SJCRH30 (cell line): ENCODE measurements at regions not wholly inside any gene's neighbourhood (a gene's known extent, or its start where the extent isn't known, plus 50 kb on each side); places are given as distances from the start of the nearest gene placed in this dataset.
A peak's percentile ranks its signal among the peaks of the same experiment; 100 is the strongest.
"Not testable (repeated sequence)": the region's sequence is repeated elsewhere in the genome, so short reads cannot be mapped to it uniquely, and the experiment has no call there.

ENCODE experiments used
- DNase-seq, 2 experiments: peaks; one replicate each; pipeline ENCODE4 v3.0.0-alpha.2; 2015 to 2020
- H3K27ac ChIP-seq: fragments of 250-450 bp; sonication (Bioruptor Pico); 2 replicates; pipeline ENCODE4 v1.5.1; 2020; ENCODE audit warnings: mild to moderate bottlenecking, moderate library complexity
- H3K27me3 ChIP-seq: fragments of 250-450 bp; sonication (Bioruptor Pico); 2 replicates; pipeline ENCODE4 v1.5.1; 2020; ENCODE audit warnings: mild to moderate bottlenecking, moderate library complexity
- H3K36me3 ChIP-seq: fragments of 250-450 bp; sonication (Bioruptor Pico); 2 replicates; pipeline ENCODE4 v1.5.1; 2020; ENCODE audit warnings: mild to moderate bottlenecking, moderate library complexity
- H3K4me1 ChIP-seq: fragments of 250-450 bp; sonication (Bioruptor Pico); 2 replicates; pipeline ENCODE4 v1.5.1; 2020; ENCODE audit warnings: mild to moderate bottlenecking, moderate library complexity
- H3K4me3 ChIP-seq: fragments of 250-450 bp; sonication (Bioruptor Pico); 2 replicates; pipeline ENCODE4 v1.5.1; 2020; ENCODE audit warnings: mild to moderate bottlenecking, moderate library complexity
- H3K9me3 ChIP-seq: fragments of 250-450 bp; sonication (Bioruptor Pico); replicated peaks from 2 replicates; pipeline ENCODE4 v1.5.1; 2020; ENCODE audit warnings: mild to moderate bottlenecking, moderate library complexity

GRCh38 chr22:25389541-25389919 is 170.1 kb downstream of the CRYBB2 start:
- Histone ChIP-seq H3K4me1 (peaks cover 10% of the 10 kb centered on the region), H3K27ac (no peak overlapping the region), H3K27me3 (no peaks in the 10 kb centered on the region), H3K36me3 (peaks cover 5% of the 10 kb centered on the region), H3K9me3 (no peaks in the 10 kb centered on the region), H3K4me3 (no peak overlapping the region)
- DNase-seq, result no peak

- no peaks in the 10 kb centered on the region for H3K9me3 ChIP-seq
- H3K27ac ChIP-seq, result no peak overlapping the region
- H3K27me3 ChIP-seq, result no peaks in the 10 kb centered on the region
- peaks cover 8% of the 10 kb centered on the region for H3K36me3 ChIP-seq
- DNase-seq, result no peak
- peaks cover 13% of the 10 kb centered on the region for H3K4me1 ChIP-seq
- H3K4me3 ChIP-seq, result no peak overlapping the region
Measured at GRCh38 chr22:25390297-25391240, 171.1 kb downstream of the CRYBB2 start.

DNA sequence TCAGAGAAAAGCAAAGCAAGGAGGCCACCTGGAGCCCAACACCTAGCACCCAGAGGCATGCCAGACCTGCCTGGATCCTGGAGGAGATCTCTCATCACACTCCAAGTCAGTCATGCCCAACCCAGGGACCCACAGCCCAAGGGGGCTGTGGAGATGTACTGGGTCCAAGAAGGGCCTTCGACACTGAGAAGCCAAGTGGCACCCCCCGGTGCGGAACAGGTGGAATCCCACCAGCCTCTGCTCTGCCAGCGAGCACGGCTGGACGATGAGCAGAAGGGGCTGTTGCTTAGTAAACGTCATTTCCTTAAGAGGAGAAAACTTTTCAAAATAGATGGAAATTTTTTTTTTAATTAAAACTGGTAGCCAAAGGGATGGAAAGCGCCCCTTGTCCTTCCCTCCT is 171.9 kb upstream of the GRK3 start:
- DNase-seq, result no peak
- H3K36me3 ChIP-seq, result peaks cover 13% of the 10 kb centered on the region
- H3K27me3 ChIP-seq, result no peaks in the 10 kb centered on the region
- H3K9me3 ChIP-seq, result no peaks in the 10 kb centered on the region
- H3K4me1 ChIP-seq, result peaks cover 18% of the 10 kb centered on the region
- no peak overlapping the region for H3K4me3 ChIP-seq
- H3K27ac ChIP-seq, result no peak overlapping the region

- DNase-seq, result peak in 1 of 2 experiments; percentile 42
- Histone ChIP-seq H3K27me3 (no peaks in the 10 kb centered on the region), H3K9me3 (no peaks in the 10 kb centered on the region), H3K36me3 (peaks cover 9% of the 10 kb centered on the region), H3K4me1 (peaks cover 20% of the 10 kb centered on the region), H3K4me3 (no peak overlapping the region), H3K27ac (no peak overlapping the region)
Measured at GRCh38 chr22:25393121-25393805, 171.2 kb upstream of the GRK3 start.

- Histone ChIP-seq H3K4me1 (peaks cover 26% of the 10 kb centered on the region), H3K27ac (no peak overlapping the region), H3K9me3 (no peaks in the 10 kb centered on the region), H3K27me3 (no peaks in the 10 kb centered on the region), H3K36me3 (peaks cover 9% of the 10 kb centered on the region; the same call in 1 of the 2 replicates), H3K4me3 (no peak overlapping the region)
- no peak for DNase-seq
Measured at GRCh38 chr22:25395468-25395867, 169.0 kb upstream of the GRK3 start.

- peaks cover 28% of the 10 kb centered on the region for H3K4me1 ChIP-seq
- no peaks in the 10 kb centered on the region for H3K9me3 ChIP-seq
- peak; percentile 37 to 63 for DNase-seq
- no peaks in the 10 kb centered on the region for H3K27me3 ChIP-seq
- no peak overlapping the region for H3K4me3 ChIP-seq
- H3K36me3 ChIP-seq, result peaks cover 9% of the 10 kb centered on the region; the same call in 1 of the 2 replicates
- H3K27ac ChIP-seq, result no peak overlapping the region
Measured at GRCh38 chr22:25395915-25396314, 168.6 kb upstream of the GRK3 start.

DNA sequence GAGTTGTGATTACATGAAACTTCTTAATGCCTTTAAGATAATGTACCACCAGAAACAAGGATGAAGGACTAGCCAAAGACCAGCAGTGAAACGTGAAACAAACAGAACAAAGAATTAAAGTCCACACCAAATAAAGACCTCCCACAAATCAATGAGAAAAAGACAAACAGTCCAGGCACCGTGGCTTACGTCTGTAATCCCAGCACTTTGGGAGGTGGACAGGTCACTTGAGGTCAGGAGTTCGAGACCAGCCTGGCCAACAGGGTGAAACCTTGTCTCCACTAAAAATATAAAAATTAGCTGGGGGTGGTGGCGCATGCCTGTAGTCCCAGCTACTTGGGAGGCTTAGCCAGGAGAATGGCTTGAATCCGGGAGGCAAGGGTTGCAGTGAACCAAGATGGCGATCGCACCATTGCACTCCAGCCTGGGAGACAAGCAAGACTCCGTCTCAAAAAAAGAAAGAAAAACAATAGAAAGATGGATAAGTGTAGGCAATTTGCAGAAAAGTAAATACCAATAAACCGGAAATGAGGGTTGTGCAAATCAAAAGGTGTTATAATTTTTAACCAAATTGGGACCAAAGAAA is 167.8 kb upstream of the GRK3 start:
- H3K27me3 ChIP-seq, result no peaks in the 10 kb centered on the region
- no peak overlapping the region for H3K27ac ChIP-seq
- no peaks in the 10 kb centered on the region for H3K9me3 ChIP-seq
- H3K4me3 ChIP-seq, result no peak overlapping the region
- peaks cover 31% of the 10 kb centered on the region for H3K4me1 ChIP-seq
- no peak for DNase-seq
- H3K36me3 ChIP-seq, result peaks cover 9% of the 10 kb centered on the region; the same call in 1 of the 2 replicates

- no peak for DNase-seq
- Histone ChIP-seq H3K36me3 (peaks cover 9% of the 10 kb centered on the region; the same call in 1 of the 2 replicates), H3K27ac (no peak overlapping the region), H3K4me3 (no peak overlapping the region), H3K9me3 (no peaks in the 10 kb centered on the region), H3K27me3 (no peaks in the 10 kb centered on the region), H3K4me1 (peaks cover 33% of the 10 kb centered on the region)
Measured at GRCh38 chr22:25397616-25398015, 166.9 kb upstream of the GRK3 start.

- not testable (repeated sequence) for H3K27me3 ChIP-seq, H3K9me3 ChIP-seq, H3K27ac ChIP-seq, H3K4me3 ChIP-seq, H3K36me3 ChIP-seq, DNase-seq
- H3K4me1 ChIP-seq, result peaks cover 38% of the 10 kb centered on the region
Measured at GRCh38 chr22:25398591-25399062, 165.8 kb upstream of the GRK3 start.

- Histone ChIP-seq H3K9me3 (no peaks in the 10 kb centered on the region), H3K27me3 (no peaks in the 10 kb centered on the region), H3K4me3 (no peak overlapping the region), H3K4me1 (peaks cover 36% of the 10 kb centered on the region), H3K36me3 (peaks cover 6% of the 10 kb centered on the region; the same call in 1 of the 2 replicates), H3K27ac (peak overlapping the region; percentile 74; the same call in 1 of the 2 replicates)
- peak in 1 of 2 experiments; percentile 34 for DNase-seq
Measured at GRCh38 chr22:25399649-25400151, 164.8 kb upstream of the GRK3 start.

DNA sequence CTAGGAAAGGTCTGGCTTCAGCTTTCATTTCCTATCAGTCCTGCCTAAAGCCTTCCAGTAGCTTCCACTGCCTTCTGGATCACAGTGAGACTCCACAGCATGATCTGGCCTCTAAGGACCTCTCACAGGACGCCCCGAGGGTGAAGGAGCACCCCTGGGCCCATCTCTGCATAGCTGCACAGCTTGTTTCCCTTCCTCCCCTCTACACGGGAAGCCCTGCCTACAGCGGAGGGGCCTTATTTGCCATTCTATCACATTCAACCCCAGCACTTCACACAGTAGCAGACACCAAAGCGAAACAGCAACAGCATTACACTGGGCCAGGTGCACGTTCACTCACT is 162.3 kb upstream of the GRK3 start:
- Histone ChIP-seq H3K36me3 (no peaks in the 10 kb centered on the region), H3K4me3 (no peak overlapping the region), H3K4me1 (peaks cover 35% of the 10 kb centered on the region), H3K9me3 (no peaks in the 10 kb centered on the region), H3K27ac (no peak overlapping the region), H3K27me3 (no peaks in the 10 kb centered on the region)
- no peak for DNase-seq

- Histone ChIP-seq H3K4me1 (peaks cover 35% of the 10 kb centered on the region), H3K27ac (peak overlapping the region; percentile 83)
Measured at GRCh38 chr22:25402501-25403283, 161.8 kb upstream of the GRK3 start.

GRCh38 chr22:25403284-25403810 is 161.1 kb upstream of the GRK3 start:
- no peaks in the 10 kb centered on the region for H3K9me3 ChIP-seq
- peak overlapping the region; percentile 83 for H3K27ac ChIP-seq
- peak overlapping the region; percentile 76 for H3K4me3 ChIP-seq
- no peaks in the 10 kb centered on the region for H3K36me3 ChIP-seq
- no peak for DNase-seq
- H3K27me3 ChIP-seq, result no peaks in the 10 kb centered on the region
- peaks cover 32% of the 10 kb centered on the region for H3K4me1 ChIP-seq

More at GRCh38 chr22:25402501-25403283, 161.8 kb upstream of the GRK3 start:
- no peaks in the 10 kb centered on the region for H3K27me3 ChIP-seq
- DNase-seq, result peak; percentile 58 to 65
- no peaks in the 10 kb centered on the region for H3K36me3 ChIP-seq
- H3K4me3 ChIP-seq, result peak overlapping the region; percentile 76
- no peaks in the 10 kb centered on the region for H3K9me3 ChIP-seq
